ENCODE measurements at regions not wholly inside any gene's neighbourhood (a gene's known extent, or its start where the extent isn't known, plus 50 kb on each side); places are given as distances from the start of the nearest gene placed in this dataset.

GRCh38 chrX:145716226-145716625, 101.4 kb upstream of the SLITRK2 start:
- Histone ChIP-seq H3F3A (ENCODE audit: control insufficient read depth, insufficient read depth) (no peaks in the 10 kb centered on the region), H3K79me2 (ENCODE audit: control insufficient read depth, low read length) (no peaks in the 10 kb centered on the region), H3K4me1 (ENCODE audit: control insufficient read depth, low read length) (no peaks in the 10 kb centered on the region), H3K4me3 (ENCODE audit: low read length) (no peak overlapping the region), H3K9me2 (replicated peaks; ENCODE audit: control insufficient read depth, low read length) (no peaks in the 10 kb centered on the region), H3K27ac (ENCODE audit: low read depth, low read length) (no peak overlapping the region), H3K36me3 (ENCODE audit: control insufficient read depth, low read length) (no peaks in the 10 kb centered on the region), H3K4me2 (ENCODE audit: low read length) (no peak overlapping the region), H3K27me3 (ENCODE audit: control insufficient read depth, low read length) (no peaks in the 10 kb centered on the region), H4K20me1 (ENCODE audit: control insufficient read depth, insufficient read depth, low read depth, low read length) (no peaks in the 10 kb centered on the region), H3K9me3 (ENCODE audit: control insufficient read depth, insufficient read depth, low read length) (no peaks in the 10 kb centered on the region)
- TF ChIP-seq CTCF (IDR thresholded peaks at IDR 0.05; ENCODE audit: low read depth, low read length, poor library complexity, severe bottlenecking) (no peak), EZH2phosphoT487 (IDR thresholded peaks at IDR 0.05; ENCODE audit: borderline replicate concordance, low read length) (no peak)

DNA sequence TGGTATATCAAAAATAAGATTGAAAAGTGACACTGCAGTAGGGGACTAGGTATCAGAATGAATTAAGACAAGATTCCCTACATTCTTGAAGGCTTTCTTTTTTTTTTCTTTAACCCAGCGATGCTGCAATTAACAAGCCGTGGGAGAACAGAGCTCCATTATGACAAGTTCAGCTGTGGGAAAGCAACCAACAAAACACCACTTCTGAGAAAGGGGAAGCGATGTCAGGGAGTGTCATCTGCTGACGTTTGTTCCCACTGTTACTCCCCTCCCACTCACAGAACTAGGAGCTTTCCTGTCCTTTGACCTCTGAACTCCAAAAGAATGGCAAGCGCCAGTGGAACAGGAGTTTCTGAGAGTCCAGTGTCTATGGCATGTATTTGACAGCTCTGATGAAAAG, 90.2 kb upstream of the SLITRK2 start:
- Histone ChIP-seq H3K9me3 (ENCODE audit: control insufficient read depth, insufficient read depth, low read length) (no peaks in the 10 kb centered on the region), H3K27me3 (ENCODE audit: control insufficient read depth, low read length) (no peaks in the 10 kb centered on the region), H3K4me3 (ENCODE audit: low read length) (no peak overlapping the region), H3K4me1 (ENCODE audit: control insufficient read depth, low read length) (no peaks in the 10 kb centered on the region), H3K79me2 (ENCODE audit: control insufficient read depth, low read length) (no peaks in the 10 kb centered on the region), H4K20me1 (ENCODE audit: control insufficient read depth, insufficient read depth, low read depth, low read length) (no peaks in the 10 kb centered on the region), H3K36me3 (ENCODE audit: control insufficient read depth, low read length) (no peaks in the 10 kb centered on the region), H3K9me2 (replicated peaks; ENCODE audit: control insufficient read depth, low read length) (no peaks in the 10 kb centered on the region), H3K4me2 (ENCODE audit: low read length) (no peak overlapping the region), H3F3A (ENCODE audit: control insufficient read depth, insufficient read depth) (no peaks in the 10 kb centered on the region), H3K27ac (ENCODE audit: low read depth, low read length) (no peak overlapping the region)
- no peak for TF ChIP-seq CTCF (IDR thresholded peaks at IDR 0.05; ENCODE audit: low read depth, low read length, poor library complexity, severe bottlenecking)
- no peak for TF ChIP-seq EZH2phosphoT487 (IDR thresholded peaks at IDR 0.05; ENCODE audit: borderline replicate concordance, low read length)

GRCh38 chrX:145729635-145730034, 88.0 kb upstream of the SLITRK2 start:
- Histone ChIP-seq H3K27me3 (ENCODE audit: control insufficient read depth, low read length) (no peaks in the 10 kb centered on the region), H3K4me1 (ENCODE audit: control insufficient read depth, low read length) (no peaks in the 10 kb centered on the region), H3K79me2 (ENCODE audit: control insufficient read depth, low read length) (no peaks in the 10 kb centered on the region), H3K4me2 (ENCODE audit: low read length) (no peak overlapping the region), H3K9me2 (replicated peaks; ENCODE audit: control insufficient read depth, low read length) (no peaks in the 10 kb centered on the region), H3K27ac (ENCODE audit: low read depth, low read length) (no peak overlapping the region), H3K9me3 (ENCODE audit: control insufficient read depth, insufficient read depth, low read length) (no peaks in the 10 kb centered on the region), H3K36me3 (ENCODE audit: control insufficient read depth, low read length) (no peaks in the 10 kb centered on the region), H4K20me1 (ENCODE audit: control insufficient read depth, insufficient read depth, low read depth, low read length) (no peaks in the 10 kb centered on the region), H3F3A (ENCODE audit: control insufficient read depth, insufficient read depth) (no peaks in the 10 kb centered on the region), H3K4me3 (ENCODE audit: low read length) (no peak overlapping the region)
- TF ChIP-seq CTCF (IDR thresholded peaks at IDR 0.05; ENCODE audit: low read depth, low read length, poor library complexity, severe bottlenecking) (no peak), EZH2phosphoT487 (IDR thresholded peaks at IDR 0.05; ENCODE audit: borderline replicate concordance, low read length) (no peak)

DNA sequence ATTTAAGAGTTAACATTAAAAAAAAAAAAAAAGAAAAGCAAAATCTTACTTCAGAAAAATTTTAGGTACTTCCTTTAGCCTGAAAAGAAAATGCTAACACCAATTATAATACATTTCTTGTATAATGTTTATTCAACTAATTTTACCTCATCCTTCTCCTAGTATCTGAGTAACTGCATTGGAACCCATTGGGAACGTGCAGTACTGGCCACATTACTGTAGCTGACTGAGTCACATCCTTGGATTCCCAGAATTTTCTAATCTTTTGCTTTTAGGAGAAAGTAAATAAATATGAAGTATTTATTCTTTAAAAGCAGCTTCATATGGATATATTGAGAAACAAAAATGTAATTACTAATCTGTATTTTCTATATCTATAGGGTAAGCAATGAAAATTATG, 82.6 kb upstream of the SLITRK2 start:
- Histone ChIP-seq H3K27ac (ENCODE audit: low read depth, low read length) (no peak overlapping the region), H3F3A (ENCODE audit: control insufficient read depth, insufficient read depth) (no peaks in the 10 kb centered on the region)
- TF ChIP-seq EZH2phosphoT487 (IDR thresholded peaks at IDR 0.05; ENCODE audit: borderline replicate concordance, low read length) (no peak), CTCF (IDR thresholded peaks at IDR 0.05; ENCODE audit: low read depth, low read length, poor library complexity, severe bottlenecking) (no peak)

More for the DNA sequence above, 82.6 kb upstream of the SLITRK2 start:
- no peaks in the 10 kb centered on the region for H3K27me3 ChIP-seq (ENCODE audit: control insufficient read depth, low read length)
- H3K79me2 ChIP-seq (ENCODE audit: control insufficient read depth, low read length), result no peaks in the 10 kb centered on the region
- H3K9me2 ChIP-seq (replicated peaks; ENCODE audit: control insufficient read depth, low read length), result no peaks in the 10 kb centered on the region
- H3K36me3 ChIP-seq (ENCODE audit: control insufficient read depth, low read length), result no peaks in the 10 kb centered on the region
- no peaks in the 10 kb centered on the region for H3K4me1 ChIP-seq (ENCODE audit: control insufficient read depth, low read length)
- H3K4me2 ChIP-seq (ENCODE audit: low read length), result no peak overlapping the region
- no peaks in the 10 kb centered on the region for H3K9me3 ChIP-seq (ENCODE audit: control insufficient read depth, insufficient read depth, low read length)
- no peak overlapping the region for H3K4me3 ChIP-seq (ENCODE audit: low read length)
- no peaks in the 10 kb centered on the region for H4K20me1 ChIP-seq (ENCODE audit: control insufficient read depth, insufficient read depth, low read depth, low read length)

Measured in DOHH2 (cell line).